Activated CD4-positive, alpha-beta T cell treated with anti-CD3 and anti-CD28 coated beads for 1 hour (primary cell): ENCODE measurements at regions not wholly inside any gene's neighbourhood (a gene's known extent, or its start where the extent isn't known, plus 50 kb on each side); places are given as distances from the start of the nearest gene placed in this dataset.

Experiments
- DNase-seq: peaks from one replicate; pipeline ENCODE4 v3.0.0-alpha.2; 2020

DNA sequence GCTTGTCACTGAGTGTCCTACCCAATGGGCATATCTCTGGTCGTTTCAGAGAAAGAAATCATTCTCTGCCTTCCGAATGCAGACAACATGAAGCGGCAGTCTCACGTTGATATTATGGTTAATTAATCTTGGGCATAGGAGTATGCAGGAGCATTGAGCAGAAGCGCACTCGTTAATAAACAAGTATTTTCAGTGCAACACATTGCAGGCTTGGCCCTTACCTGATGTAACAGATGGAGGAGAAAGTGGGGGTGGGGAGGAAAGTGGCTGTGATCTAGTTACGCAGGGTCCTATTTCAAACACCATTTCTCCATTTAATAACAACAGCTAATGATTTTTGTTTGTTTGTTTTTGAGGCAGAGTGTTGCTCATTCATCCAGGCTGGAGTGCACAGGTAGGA, 414.0 kb upstream of the RBFOX1 start:
- DNase-seq: no peak

DNA sequence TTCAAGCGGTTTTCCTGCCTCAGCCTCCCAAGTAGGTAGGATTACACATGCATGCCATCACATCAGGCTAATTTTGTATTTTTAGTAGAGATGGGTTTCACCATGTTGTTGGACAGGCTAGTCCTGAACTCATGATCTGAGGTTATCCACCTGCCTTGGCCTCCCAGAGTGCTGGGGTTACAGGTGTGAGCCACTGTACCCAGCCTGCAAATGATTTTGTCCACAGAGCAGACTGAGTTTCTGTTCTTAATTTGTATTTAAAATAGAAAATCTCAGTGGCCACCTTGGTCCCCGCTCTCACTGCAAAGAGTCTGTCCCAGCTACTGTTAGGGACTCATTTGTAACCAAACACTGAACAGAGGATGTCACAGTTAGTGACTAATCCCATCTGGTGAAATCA, 415.7 kb upstream of the RBFOX1 start:
- no peak for DNase-seq

DNA sequence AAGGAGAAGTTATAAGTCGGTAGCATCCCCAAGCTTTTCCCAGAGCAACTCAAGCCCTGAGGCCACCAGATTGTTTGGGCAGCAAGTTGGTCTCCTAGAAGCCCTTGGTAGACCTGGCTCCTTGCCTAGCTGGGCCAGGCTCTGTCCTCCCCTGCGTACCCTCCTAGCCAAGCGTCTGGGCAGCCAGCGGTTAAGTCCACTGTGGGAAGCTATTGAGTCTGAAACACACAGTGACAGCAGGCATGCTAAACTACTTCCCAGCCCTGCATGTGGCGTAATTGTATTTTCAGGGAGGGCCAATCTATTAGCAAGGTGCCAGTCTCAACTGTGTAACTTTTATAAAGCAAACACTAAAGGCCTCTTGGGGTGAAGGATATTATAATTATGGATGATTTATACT, 419.1 kb upstream of the RBFOX1 start:
- no peak for DNase-seq

DNA sequence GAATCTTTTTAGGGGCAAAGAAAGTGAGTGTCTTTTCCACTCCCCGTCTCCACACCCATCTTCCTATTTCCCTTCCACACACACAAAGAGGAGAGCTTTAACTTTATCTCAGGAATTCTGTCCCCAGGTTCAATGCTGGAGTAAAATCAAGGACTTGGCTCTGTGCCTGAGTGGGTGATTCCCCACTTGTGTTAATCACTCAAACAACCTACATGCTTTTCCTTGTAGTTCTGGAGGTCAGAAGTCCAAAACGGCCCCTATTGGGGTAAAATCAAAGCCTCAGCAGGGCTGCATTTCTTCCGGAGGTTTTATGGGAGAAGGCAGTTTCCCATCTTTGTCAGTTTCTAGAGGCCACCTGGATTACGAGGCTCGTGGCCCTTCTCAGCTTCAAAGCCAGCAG, 422.3 kb upstream of the RBFOX1 start:
- DNase-seq: no peak

DNA sequence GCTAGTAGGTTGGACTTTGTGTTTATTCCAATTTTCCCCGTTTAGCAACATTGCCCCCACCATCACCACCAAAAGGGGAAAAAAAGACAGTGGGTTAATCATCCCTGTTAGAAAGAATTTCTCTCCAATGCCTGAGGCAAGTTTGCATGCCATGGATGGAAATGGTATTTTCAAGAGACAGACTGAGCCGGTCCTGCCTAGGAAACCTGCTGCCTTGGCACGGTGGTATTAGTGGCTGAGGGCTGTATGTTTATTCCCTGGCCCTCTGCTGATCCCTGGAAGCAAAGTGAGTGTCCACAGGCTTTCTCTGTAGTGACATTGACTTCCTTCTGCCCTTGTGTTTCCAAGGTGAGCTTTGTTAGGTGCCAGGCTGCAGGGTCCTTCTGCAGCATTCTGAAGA, 427.0 kb upstream of the RBFOX1 start:
- DNase-seq: no peak

DNA sequence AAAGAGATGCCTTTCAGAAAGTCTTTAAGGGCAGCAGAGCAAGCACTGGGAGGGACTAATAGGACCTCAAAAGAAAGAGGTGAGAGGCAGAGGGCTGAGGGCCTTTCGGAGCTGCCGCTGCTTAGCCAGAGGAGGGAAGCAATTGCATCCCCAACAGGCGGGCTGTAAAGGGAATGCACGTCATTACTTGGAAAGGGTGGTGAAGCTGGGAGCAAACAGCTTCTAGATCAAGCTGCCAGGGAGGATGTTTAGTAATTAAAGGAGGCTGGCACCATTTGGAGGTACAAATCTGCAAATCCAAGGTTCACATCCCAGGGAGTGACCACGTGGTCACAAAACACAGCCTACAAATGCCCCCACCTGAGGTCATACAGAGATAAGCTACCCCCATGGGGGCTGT, 429.0 kb upstream of the RBFOX1 start:
- no peak for DNase-seq

DNA sequence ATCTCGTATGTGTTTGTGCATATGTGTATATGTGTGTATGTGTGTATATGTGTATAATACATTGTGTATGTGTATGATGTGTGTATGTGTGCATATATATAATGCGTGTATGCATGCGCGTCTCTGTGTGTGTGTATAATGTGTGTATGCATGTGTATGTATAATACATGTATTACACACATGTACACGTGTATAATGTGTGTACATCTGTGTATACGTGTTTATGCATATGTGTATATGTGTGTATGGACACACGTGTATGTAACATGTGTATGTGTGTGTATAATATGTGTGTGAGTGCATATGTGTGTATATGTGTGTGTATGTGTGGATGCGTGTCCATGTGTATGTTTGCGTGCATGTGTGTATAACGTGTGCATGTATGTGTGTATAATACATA, 433.7 kb upstream of the RBFOX1 start:
- no peak for DNase-seq

DNA sequence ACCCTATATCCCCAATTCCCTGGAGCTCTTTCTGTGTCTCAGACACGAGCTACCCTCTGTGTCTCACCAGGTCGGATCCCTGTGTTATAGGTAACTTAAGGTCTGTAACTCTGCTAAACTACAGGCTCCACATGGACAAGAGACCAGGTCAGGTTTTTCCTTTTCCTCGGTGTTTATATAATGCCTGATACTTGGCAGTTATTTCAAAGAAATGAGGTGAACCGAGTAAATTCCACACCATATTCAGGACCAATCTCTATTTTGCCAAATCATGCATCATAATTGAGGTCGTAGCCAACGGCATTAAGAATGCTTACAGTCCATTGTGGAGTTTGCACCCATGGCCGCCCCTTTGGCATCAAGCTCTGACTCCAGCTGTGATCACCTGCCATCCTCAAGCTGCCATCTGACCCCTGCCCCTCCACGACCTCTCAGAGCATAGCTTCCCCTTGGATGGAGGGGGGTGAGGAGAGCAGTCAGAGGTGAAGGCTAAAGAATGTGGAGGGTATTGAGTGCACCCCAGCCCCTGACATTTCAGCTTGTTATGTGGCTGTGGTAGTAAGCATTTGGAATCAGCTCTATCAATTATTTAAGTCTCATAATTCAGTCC, 434.7 kb upstream of the RBFOX1 start:
- DNase-seq: no peak

DNA sequence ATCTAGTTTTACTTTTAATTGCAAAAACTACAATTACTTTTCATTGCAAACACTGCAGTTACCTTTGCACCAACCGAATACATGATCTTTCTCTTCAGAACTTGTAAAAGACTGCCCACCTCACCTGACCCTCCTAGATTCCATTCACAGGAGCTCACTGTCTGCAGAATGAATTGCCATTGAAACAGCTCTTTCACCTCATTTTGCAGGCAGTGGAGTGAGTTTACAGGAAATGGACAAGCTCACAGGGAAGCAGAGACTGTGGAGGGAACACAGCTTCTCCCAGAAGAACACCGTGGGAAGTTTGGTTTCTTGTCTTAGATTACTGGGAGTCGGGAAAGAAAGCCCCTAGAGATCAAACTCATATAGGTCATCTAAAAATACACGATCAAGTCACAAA, 439.7 kb upstream of the RBFOX1 start:
- no peak for DNase-seq

DNA sequence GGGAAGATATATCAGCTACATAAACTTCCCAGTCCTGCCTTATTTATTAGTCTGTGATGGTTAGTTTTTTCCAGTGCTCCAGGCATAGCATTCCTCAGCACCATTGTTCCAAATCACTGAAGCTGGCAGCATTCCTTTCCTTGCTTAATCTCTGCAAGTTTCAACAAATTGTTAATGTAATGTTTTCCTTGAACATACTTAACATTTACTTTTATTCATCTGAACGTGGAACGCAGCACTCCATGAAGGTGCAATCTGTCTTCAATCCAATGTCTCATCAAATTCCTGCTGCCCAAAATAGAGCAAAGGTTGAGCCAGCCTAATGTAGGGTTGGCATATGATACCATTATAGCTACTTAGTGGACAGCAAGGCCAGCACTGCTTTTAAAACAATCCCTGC, 441.1 kb upstream of the RBFOX1 start:
- DNase-seq: no peak

DNA sequence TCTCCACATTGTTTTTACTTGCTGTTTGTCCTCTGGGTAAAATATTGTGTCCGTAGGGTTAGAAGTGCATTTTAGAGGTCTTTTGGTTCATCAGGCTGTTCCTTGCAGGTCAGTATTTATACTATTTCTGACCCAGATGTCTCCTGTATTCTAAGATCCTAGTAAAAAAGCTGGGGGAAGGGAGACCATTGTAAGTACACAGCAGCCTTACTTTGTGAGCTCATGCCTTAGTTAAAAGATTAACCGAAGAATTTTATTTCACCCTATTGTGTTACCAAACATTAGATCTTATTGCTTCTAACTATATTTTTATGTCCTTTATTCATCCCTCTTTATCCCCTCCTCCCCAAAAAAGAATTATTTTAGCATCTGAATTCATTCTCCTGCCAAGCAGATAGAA, 444.1 kb upstream of the RBFOX1 start:
- no peak for DNase-seq

DNA sequence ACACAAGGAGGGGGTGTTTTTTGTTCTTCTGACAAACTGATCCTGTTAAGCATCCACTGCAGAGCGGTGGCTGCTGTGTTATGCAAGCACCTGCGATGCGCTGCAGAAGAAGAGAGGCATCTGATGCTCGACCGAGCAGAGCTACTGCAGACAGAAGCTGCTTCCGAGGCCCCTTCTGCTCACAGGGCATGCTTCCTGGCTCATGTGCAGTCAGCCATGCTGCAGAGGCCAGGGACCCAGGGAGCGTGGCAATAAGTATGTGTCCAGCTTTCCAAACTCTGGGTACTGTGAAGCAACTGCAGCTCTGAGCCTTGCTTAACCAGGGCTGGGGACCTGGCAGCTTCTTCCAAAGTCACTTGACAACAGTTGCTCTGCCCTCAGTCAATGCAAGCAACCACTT, 448.6 kb upstream of the RBFOX1 start:
- DNase-seq: no peak

DNA sequence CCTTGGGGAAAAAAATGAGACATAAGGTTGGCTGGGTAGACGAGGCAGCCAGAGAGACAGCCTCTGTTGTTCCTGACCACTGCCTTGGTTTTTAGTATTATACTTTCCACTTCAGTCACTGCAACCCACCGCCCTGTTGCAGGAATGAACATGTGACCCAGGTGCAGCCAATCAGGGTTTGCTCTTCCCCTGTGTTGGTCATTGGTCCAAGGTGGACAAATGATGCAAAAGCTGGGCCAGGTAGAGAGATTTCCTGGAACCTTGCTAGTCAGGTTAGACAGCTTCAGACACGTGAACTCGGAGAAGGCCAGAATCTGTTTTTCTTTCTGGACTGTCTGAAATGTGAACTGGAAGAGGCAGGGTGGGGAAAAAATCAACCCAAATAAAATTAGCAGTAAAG, 452.4 kb upstream of the RBFOX1 start:
- no peak for DNase-seq

DNA sequence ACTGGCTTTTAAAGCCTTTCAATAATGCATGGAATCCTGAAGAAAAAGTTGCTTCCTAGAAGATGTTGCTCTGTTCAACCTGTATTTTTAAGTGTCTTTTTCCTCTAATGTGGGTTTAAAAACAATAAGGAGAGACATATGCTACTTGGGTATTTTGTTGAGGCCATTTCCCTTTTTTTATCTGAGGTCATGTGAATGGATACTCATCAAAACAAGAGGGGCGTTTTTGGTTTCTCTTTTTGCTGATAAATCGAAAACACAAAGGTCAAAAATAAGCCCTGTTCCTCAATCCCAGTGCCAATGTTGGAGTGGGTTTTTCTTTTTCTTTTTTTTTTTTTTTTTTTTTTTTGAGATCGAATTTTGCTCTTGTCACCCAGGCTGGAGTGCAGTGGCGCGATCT, 468.0 kb upstream of the RBFOX1 start:
- no peak for DNase-seq

DNA sequence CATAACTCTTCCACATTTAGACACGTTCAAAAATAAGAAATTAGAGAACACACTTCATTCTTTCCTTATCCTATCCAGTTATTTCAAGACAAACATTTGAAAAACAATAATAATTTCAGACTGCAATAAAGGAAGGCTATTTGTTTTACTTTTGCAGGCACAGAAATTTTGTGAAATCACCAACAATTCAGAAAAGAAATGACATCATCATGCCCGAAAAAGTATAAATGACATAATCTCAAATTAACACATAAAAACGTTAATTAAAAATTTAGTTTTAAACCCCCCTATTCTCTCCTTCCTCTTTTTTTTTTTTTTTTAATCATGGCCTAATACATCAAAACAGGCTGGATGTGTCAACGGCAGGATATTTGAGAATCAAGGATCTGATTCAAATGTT, 468.4 kb upstream of the RBFOX1 start:
- DNase-seq: no peak

DNA sequence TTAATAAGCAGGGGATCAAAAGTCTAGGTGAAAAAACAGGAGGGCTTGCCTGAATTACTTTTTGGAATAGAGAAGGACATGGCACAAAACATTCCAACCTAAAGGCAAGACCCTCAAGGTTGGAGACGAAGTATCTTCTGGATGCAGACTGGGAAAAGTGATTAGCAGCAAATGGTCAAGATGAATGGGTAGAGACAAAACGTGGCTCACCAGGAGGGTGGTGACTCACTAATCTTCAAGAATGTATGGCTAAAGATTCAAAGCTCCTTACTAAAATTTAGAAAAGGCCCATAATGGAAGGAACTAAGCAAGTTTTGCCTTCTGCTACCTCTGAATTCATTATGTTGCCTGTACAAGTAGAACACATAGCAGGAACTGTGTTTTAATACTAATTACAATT, 469.5 kb upstream of the RBFOX1 start:
- no peak for DNase-seq

DNA sequence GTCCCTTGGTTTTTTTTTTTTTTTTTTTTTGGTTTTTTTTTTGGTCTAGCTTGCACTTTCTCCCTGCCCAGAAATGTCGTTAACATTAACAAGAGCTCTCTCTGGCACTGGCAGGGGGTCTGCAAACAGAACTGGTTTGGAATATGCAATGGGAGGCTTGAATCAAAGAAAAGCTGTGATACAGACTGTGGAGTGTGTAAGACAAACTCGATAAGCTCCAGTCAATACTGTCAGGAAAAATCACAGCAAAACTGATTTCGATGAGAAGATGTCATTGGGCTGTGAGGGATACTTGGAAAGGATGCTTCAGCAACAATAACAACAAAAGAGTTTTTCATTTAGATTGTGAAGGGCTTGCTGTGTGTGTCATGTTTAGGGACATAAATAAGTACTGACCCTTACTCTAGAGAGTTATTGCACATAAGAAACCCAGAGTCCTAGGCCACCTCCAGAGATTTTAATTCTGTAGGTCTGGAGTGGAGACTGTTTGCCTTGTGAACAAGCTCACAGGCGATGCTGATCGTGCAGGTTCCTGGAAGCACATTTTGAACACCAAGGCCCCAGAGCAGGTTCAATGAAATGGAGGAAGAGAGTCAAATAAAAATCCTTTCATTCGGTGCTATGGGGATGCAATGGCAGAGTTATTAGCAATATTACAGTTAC, 470.7 kb upstream of the RBFOX1 start:
- DNase-seq: no peak

DNA sequence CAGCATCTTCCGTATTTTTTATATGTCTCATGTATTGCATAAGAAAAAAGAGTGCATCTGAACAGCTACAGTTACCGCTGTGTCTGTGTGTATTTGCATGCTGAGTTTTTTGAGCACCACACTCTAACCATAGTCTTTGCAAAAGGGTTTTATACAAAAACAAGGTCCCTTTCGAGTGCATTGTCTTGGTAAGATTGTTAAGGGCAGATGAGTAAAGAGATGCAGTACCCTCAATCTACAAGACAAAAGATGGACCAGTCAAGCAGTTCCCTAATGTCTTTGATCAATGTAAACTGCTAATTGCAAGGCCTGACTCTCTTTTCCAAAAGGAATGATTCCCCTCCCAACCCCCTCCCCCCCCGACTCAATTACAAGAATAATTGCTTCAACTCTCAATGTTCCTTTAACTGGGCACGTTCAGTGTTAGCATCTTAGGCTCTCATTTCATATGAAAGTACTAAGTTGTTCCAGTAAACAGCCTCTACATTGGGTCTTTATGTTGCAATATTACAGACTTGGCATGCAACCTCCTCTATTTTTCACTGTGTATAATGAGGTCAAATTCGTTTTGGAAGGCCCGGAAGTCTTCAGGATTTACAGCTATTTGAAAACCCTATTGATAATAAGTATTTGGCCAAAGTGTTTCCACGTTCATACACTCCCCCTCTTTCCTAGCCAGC, 471.4 kb upstream of the RBFOX1 start:
- DNase-seq: no peak

DNA sequence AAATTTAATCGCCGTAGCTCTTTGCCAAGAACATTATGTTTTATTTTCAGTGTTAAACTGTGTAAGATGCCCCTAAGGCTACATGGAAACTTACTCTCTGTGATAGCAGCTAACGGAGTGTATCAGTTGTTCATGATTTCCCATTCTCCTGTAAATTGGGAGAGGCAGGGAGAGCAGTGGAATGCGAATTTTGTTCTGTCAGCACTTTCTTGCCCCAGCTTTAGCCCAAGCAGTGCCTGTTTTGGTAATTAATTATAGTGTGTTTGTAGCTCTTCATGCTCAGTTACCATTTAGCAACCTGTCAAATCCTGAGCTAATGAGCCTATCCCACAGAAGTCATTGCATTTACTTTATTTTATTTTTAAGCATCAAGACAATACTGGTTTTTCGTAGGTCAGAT, 475.1 kb upstream of the RBFOX1 start:
- no peak for DNase-seq

DNA sequence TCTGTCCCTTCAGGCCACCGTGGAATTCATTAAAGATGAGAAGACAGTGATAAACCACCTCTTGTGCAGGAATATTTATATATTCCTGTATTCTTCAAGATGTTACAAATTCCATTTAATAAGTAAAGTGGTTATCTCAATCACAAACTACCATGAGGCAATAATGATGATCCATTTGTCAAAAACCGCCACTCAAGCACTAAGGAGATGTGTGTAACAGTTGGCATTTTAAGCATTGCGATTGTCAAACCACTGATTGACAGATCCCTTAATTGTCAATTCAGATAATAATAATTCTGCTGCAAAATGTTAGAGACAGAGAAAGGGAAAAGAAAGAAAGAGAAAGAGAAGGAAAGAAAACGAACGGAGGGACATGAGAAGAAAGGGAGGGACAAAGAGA, 476.1 kb upstream of the RBFOX1 start:
- no peak for DNase-seq

DNA sequence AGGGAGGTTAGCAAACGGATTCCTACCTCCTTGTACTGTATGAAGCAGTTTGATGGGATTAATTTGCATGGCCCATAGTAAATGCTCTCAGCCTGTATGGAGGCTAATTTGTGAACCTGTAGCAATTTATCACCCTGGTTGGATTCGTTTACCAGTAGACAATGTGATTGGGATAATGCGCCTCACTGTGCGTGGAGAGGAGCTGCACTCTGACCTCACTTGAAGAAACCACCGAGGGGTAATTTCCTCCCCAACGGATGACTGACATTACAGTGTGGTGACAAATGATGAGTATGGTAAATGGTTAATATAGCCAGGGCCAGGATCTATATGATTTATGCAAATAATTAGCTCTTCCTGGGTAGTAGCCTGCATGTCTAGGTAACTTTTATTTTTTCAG, 479.1 kb upstream of the RBFOX1 start:
- no peak for DNase-seq

DNA sequence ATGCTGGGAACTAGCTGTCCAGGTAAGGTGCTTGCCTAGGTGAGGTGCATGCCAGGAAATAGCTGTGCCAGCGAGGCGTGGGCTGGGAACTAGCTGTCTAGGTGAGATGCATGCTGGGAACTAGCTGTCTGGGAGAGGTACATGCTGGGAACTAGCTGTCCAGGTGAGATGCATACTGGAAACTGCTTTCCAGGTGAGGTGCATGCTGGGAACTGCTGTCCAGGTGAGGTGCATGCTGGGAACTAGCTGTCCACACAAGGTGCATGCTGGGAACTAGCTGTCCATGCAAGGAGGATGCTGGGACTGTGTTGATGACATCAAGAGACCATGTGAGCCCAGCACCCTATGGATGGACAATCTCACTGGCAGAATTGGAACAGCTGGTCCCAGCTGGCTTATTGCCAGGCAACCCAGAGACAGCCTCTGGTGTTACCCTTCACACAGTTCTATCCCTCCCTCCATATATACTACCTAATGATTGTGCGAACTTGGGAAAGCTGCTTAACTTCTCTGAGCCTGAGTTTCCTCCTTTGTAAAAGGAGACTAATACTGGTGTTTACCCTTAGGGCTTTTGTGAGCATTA, 479.9 kb upstream of the RBFOX1 start:
- DNase-seq: no peak

DNA sequence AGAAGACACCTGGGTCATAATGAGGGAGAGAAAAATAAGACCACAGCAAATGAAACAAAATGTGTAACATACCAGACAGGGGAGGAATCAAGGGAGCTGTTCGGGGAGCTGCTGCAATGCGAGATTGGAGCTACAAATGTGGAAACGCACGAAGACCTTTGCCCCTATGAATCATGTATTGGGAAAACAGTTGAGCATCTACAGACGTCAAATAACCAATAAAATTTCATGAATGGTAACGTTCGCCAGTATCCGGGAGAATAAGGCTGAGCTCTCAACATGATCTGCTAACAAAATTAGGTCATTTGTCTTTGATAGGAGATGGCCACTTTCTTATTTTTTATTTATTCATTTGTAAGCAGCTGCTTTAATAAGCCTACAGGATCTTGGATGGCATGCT, 486.2 kb upstream of the RBFOX1 start:
- no peak for DNase-seq

DNA sequence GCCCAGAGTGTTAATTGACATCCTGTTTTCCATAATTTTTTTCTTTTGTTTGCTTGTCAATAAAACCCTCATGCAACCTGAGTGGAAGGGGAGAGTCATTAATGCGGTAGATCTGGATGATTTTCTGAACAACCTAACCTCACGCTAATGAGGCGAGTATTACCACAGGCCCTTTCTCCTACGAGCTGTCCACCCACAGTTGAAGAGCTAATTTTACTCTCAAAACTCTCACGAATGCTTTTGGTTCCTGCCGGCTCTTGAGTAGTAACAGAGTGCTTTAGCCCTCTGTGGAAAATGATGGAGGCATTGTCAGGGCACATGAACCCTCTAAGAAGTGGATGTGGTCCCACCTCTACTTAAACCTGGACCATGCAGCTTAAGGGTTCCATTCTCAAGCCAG, 491.3 kb upstream of the RBFOX1 start:
- DNase-seq: no peak

DNA sequence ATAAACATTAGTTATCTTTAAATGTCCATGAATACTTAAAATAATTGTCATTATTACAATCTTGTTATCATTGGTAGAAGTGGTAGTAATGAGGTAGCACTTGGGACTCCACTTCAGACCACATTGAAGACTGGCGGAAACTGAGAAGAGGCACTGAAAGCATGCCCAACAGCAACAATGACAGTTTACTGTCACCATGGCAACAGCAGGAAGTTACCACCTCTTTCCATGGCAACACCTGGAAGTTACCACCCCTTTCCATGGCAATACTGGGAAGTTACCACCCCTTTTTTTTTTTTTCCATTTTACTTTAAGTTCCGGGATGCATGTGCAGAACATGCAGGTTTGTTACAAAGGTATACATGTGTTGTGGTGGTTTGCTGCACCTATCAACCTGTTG, 494.9 kb upstream of the RBFOX1 start:
- DNase-seq: no peak
